ENCODE measurements at regions not wholly inside any gene's neighbourhood (a gene's known extent, or its start where the extent isn't known, plus 50 kb on each side); places are given as distances from the start of the nearest gene placed in this dataset.

DNA sequence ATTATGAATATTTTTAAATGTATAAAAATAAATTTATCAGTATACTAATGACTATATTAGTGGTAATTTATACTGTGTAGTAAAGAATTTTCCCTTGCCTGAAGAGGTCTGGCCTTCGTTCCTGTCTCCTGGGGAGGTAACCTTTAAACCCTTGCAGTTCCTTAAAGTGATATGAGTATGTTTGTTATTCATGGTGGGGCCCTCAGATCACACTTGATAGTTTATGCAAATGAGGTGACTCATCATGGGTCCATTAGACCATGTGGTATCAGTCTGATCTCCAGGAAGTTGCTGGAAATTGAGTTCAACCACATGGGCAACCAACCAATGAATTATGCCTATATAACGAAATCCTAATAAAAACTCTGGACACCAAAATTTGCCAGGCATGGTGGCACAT is 904.1 kb downstream of the RPA4 start:
- TF ChIP-seq EZH2 (IDR thresholded peaks at IDR 0.05; ENCODE audit: borderline replicate concordance, low read depth, low read length, poor library complexity, severe bottlenecking): no peak
- TF ChIP-seq, protein P1, sequence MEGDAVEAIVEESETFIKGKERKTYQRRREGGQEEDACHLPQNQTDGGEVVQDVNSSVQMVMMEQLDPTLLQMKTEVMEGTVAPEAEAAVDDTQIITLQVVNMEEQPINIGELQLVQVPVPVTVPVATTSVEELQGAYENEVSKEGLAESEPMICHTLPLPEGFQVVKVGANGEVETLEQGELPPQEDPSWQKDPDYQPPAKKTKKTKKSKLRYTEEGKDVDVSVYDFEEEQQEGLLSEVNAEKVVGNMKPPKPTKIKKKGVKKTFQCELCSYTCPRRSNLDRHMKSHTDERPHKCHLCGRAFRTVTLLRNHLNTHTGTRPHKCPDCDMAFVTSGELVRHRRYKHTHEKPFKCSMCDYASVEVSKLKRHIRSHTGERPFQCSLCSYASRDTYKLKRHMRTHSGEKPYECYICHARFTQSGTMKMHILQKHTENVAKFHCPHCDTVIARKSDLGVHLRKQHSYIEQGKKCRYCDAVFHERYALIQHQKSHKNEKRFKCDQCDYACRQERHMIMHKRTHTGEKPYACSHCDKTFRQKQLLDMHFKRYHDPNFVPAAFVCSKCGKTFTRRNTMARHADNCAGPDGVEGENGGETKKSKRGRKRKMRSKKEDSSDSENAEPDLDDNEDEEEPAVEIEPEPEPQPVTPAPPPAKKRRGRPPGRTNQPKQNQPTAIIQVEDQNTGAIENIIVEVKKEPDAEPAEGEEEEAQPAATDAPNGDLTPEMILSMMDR (conservative IDR thresholded peaks at IDR 0.05; ENCODE audit: low read depth, low read length): no peak
